Endothelial cell of umbilical vein (primary cell): ENCODE measurements at regions not wholly inside any gene's neighbourhood (a gene's known extent, or its start where the extent isn't known, plus 50 kb on each side); places are given as distances from the start of the nearest gene placed in this dataset.
"Not testable (repeated sequence)": the region's sequence is repeated elsewhere in the genome, so short reads cannot be mapped to it uniquely, and the experiment has no call there.

ENCODE experiments used
- POLR2A ChIP-seq: IDR thresholded peaks from 2 replicates; pipeline ENCODE4 v1.6.1; 2012; ENCODE audit warnings: low read depth, mild to moderate bottlenecking, control low read depth, low read length
- TF ChIP-seq, protein P1 (sequence below), 2 donors: IDR thresholded peaks; 1 replicate in 1 of 2; 2 replicates in 1 of 2; pipeline ENCODE4 v1.5.1; 2011; ENCODE audit warnings: low read length in 2 of 2, mild to moderate bottlenecking in 2 of 2, moderate library complexity in 2 of 2, control low read depth in 1 of 2, inconsistent platforms in 1 of 2, low read depth in 1 of 2; ENCODE audit not compliant: insufficient read depth in 1 of 2; ENCODE audit errors: extremely low read depth in 1 of 2

- TF ChIP-seq, protein P1, sequence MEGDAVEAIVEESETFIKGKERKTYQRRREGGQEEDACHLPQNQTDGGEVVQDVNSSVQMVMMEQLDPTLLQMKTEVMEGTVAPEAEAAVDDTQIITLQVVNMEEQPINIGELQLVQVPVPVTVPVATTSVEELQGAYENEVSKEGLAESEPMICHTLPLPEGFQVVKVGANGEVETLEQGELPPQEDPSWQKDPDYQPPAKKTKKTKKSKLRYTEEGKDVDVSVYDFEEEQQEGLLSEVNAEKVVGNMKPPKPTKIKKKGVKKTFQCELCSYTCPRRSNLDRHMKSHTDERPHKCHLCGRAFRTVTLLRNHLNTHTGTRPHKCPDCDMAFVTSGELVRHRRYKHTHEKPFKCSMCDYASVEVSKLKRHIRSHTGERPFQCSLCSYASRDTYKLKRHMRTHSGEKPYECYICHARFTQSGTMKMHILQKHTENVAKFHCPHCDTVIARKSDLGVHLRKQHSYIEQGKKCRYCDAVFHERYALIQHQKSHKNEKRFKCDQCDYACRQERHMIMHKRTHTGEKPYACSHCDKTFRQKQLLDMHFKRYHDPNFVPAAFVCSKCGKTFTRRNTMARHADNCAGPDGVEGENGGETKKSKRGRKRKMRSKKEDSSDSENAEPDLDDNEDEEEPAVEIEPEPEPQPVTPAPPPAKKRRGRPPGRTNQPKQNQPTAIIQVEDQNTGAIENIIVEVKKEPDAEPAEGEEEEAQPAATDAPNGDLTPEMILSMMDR (IDR thresholded peaks at IDR 0.05; ENCODE audit: extremely low read depth in 1 of 2, insufficient read depth in 1 of 2, low read depth in 1 of 2, low read length in 2 of 2), result not testable (repeated sequence)
- not testable (repeated sequence) for TF ChIP-seq POLR2A
These were observed 71.9 kb upstream of the NBPF3 start for GRCh38 chr1:21367973-21368514.
